ENCODE measurements at regions not wholly inside any gene's neighbourhood (a gene's known extent, or its start where the extent isn't known, plus 50 kb on each side); places are given as distances from the start of the nearest gene placed in this dataset.

- TF ChIP-seq, protein P1, sequence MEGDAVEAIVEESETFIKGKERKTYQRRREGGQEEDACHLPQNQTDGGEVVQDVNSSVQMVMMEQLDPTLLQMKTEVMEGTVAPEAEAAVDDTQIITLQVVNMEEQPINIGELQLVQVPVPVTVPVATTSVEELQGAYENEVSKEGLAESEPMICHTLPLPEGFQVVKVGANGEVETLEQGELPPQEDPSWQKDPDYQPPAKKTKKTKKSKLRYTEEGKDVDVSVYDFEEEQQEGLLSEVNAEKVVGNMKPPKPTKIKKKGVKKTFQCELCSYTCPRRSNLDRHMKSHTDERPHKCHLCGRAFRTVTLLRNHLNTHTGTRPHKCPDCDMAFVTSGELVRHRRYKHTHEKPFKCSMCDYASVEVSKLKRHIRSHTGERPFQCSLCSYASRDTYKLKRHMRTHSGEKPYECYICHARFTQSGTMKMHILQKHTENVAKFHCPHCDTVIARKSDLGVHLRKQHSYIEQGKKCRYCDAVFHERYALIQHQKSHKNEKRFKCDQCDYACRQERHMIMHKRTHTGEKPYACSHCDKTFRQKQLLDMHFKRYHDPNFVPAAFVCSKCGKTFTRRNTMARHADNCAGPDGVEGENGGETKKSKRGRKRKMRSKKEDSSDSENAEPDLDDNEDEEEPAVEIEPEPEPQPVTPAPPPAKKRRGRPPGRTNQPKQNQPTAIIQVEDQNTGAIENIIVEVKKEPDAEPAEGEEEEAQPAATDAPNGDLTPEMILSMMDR (IDR thresholded peaks at IDR 0.05), result no peak
- no peak for TF ChIP-seq POLR2AphosphoS5 (IDR thresholded peaks at IDR 0.05; ENCODE audit: low read depth, low read length)
- no peak for TF ChIP-seq REST (IDR thresholded peaks at IDR 0.05; ENCODE audit: insufficient read depth in 1 of 2, low read depth in 2 of 2, low read length in 1 of 2)
- no peak for TF ChIP-seq TCF7L2 (IDR thresholded peaks at IDR 0.05; ENCODE audit: low read depth, low read length)
- no peak for TF ChIP-seq SIN3A (IDR thresholded peaks at IDR 0.05; ENCODE audit: borderline replicate concordance, insufficient read depth, low read depth, low read length)
Measured at GRCh38 chr12:76694369-76694768, 69.5 kb upstream of the ZDHHC17 start.
